ENCODE measurements at regions not wholly inside any gene's neighbourhood (a gene's known extent, or its start where the extent isn't known, plus 50 kb on each side); places are given as distances from the start of the nearest gene placed in this dataset.
A peak's percentile ranks its signal among the peaks of the same experiment; 100 is the strongest.

- peaks cover 0 to 11% of the 10 kb centered on the region in 2 donors for H3K4me1 ChIP-seq (ENCODE audit: control insufficient read depth in 2 of 2, insufficient read depth in 1 of 2, low read depth in 1 of 2, low read length in 2 of 2)
- no peak overlapping the region for H3K4ac ChIP-seq (ENCODE audit: low read length)
- H3K36me3 ChIP-seq (replicated peaks in 1 of 2; ENCODE audit: control insufficient read depth in 2 of 2, insufficient read depth in 2 of 2, low read length in 2 of 2), result no peaks in the 10 kb centered on the region
These were observed 401.7 kb downstream of the TSN start for GRCh38 chr2:122157158-122157557.

GRCh38 chr2:122163617-122164016 lies 408.2 kb downstream of the TSN start:
- no peak overlapping the region for H2AK5ac ChIP-seq (ENCODE audit: low read depth, low read length)
- H3K27ac ChIP-seq (replicated peaks; ENCODE audit: low read length), result no peak overlapping the region
- no peak overlapping the region for H2AFZ ChIP-seq (ENCODE audit: low read length)
- no peak overlapping the region for H2BK120ac ChIP-seq (ENCODE audit: low read depth, low read length)
- no peak overlapping the region for H3K9ac ChIP-seq (ENCODE audit: low read depth, low read length, poor library complexity)
- no peak overlapping the region for H3K18ac ChIP-seq (ENCODE audit: low read length)
- H4K8ac ChIP-seq (ENCODE audit: low read depth, low read length), result no peak overlapping the region
- H3K4me2 ChIP-seq (ENCODE audit: insufficient read depth, low read length, poor library complexity, severe bottlenecking), result no peak overlapping the region
- DNase-seq (ENCODE audit: low spot score), result no peak
- no peak overlapping the region for H3K4ac ChIP-seq (ENCODE audit: low read length)
- H3K9me3 ChIP-seq (replicated peaks in 1 of 2; ENCODE audit: control insufficient read depth in 2 of 2, insufficient read depth in 1 of 2, low read depth in 1 of 2, low read length in 2 of 2), result no peaks in the 10 kb centered on the region
- H2BK15ac ChIP-seq (ENCODE audit: low read length), result no peak overlapping the region
- WGBS, 2 donors (ENCODE audit: extremely low coverage in 2 of 2, insufficient read length in 2 of 2, insufficient replicate concordance in 1 of 2), result no CpG with 5 or more reads among the region's 1 CpG
- H3K79me1 ChIP-seq (ENCODE audit: low read depth, low read length), result no peaks in the 10 kb centered on the region
- H2BK12ac ChIP-seq (ENCODE audit: low read length), result no peak overlapping the region
- no peaks in the 10 kb centered on the region for H3K36me3 ChIP-seq (replicated peaks in 1 of 2; ENCODE audit: control insufficient read depth in 2 of 2, insufficient read depth in 2 of 2, low read length in 2 of 2)
- no peak overlapping the region for H4K91ac ChIP-seq (ENCODE audit: low read depth, low read length, poor library complexity)
- no peak overlapping the region for H3K14ac ChIP-seq (ENCODE audit: low read length)
- no peak overlapping the region for H2BK5ac ChIP-seq (ENCODE audit: low read length)
- no peak overlapping the region for H3K4me3 ChIP-seq (ENCODE audit: low read length in 2 of 2)
- H3K23ac ChIP-seq (ENCODE audit: low read depth, low read length, poor library complexity), result no peak overlapping the region
- peaks cover 0 to 3% of the 10 kb centered on the region in 2 donors for H3K4me1 ChIP-seq (ENCODE audit: control insufficient read depth in 2 of 2, insufficient read depth in 1 of 2, low read depth in 1 of 2, low read length in 2 of 2)
- H3K27me3 ChIP-seq (ENCODE audit: control insufficient read depth in 3 of 3, insufficient read depth in 3 of 3, low read depth in 1 of 3, low read length in 3 of 3), result no peaks in the 10 kb centered on the region

More at GRCh38 chr2:122157158-122157557, 401.7 kb downstream of the TSN start:
- Histone ChIP-seq H3K79me1 (ENCODE audit: low read depth, low read length) (no peaks in the 10 kb centered on the region), H3K4me3 (ENCODE audit: low read length in 2 of 2) (no peak overlapping the region), H3K27me3 (ENCODE audit: control insufficient read depth in 3 of 3, insufficient read depth in 3 of 3, low read depth in 1 of 3, low read length in 3 of 3) (no peaks in the 10 kb centered on the region), H4K8ac (ENCODE audit: low read depth, low read length) (no peak overlapping the region), H3K18ac (ENCODE audit: low read length) (no peak overlapping the region), H4K91ac (ENCODE audit: low read depth, low read length, poor library complexity) (no peak overlapping the region), H2AFZ (ENCODE audit: low read length) (no peak overlapping the region), H2BK12ac (ENCODE audit: low read length) (no peak overlapping the region), H2BK15ac (ENCODE audit: low read length) (no peak overlapping the region), H2BK5ac (ENCODE audit: low read length) (no peak overlapping the region), H2AK5ac (ENCODE audit: low read depth, low read length) (no peak overlapping the region), H3K14ac (ENCODE audit: low read length) (no peak overlapping the region), H3K27ac (replicated peaks; ENCODE audit: low read length) (no peak overlapping the region), H3K4me2 (ENCODE audit: insufficient read depth, low read length, poor library complexity, severe bottlenecking) (no peak overlapping the region), H3K23ac (ENCODE audit: low read depth, low read length, poor library complexity) (no peak overlapping the region), H3K9ac (ENCODE audit: low read depth, low read length, poor library complexity) (no peak overlapping the region), H3K9me3 (replicated peaks in 1 of 2; ENCODE audit: control insufficient read depth in 2 of 2, insufficient read depth in 1 of 2, low read depth in 1 of 2, low read length in 2 of 2) (no peaks in the 10 kb centered on the region), H2BK120ac (ENCODE audit: low read depth, low read length) (no peak overlapping the region)
- WGBS, 2 donors (ENCODE audit: extremely low coverage in 2 of 2, insufficient read length in 2 of 2, insufficient replicate concordance in 1 of 2), result no CpG with 5 or more reads among the region's 10 CpGs
- DNase-seq (ENCODE audit: low spot score), result no peak

DNA sequence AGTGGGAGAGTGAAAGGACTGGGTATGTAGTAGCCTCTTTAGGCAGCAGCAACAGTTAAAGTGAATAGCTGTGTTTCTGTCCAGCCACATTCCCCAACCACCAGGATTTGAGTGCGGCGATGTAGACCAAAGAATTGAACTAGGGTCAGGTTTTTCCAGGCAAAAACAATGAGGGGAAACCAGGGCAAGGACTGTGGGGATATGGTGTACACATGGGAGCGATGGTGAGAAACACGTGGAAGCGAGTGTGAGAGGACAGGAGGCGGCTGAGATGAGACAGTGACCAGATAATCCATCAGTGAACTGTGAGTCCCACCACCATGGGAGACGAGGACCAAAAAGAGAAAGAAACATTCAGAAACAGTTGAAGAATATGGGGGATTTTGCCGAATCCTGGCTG lies 409.5 kb downstream of the TSN start:
- Histone ChIP-seq H3K4me1 (ENCODE audit: control insufficient read depth in 2 of 2, insufficient read depth in 1 of 2, low read depth in 1 of 2, low read length in 2 of 2) (no peaks in the 10 kb centered on the region), H3K4ac (ENCODE audit: low read length) (no peak overlapping the region), H3K18ac (ENCODE audit: low read length) (no peak overlapping the region), H2AFZ (ENCODE audit: low read length) (no peak overlapping the region), H3K4me2 (ENCODE audit: insufficient read depth, low read length, poor library complexity, severe bottlenecking) (no peak overlapping the region), H3K14ac (ENCODE audit: low read length) (peak overlapping the region; percentile 25), H4K91ac (ENCODE audit: low read depth, low read length, poor library complexity) (no peak overlapping the region), H3K27me3 (ENCODE audit: control insufficient read depth in 3 of 3, insufficient read depth in 3 of 3, low read depth in 1 of 3, low read length in 3 of 3) (no peaks in the 10 kb centered on the region), H3K23ac (ENCODE audit: low read depth, low read length, poor library complexity) (no peak overlapping the region), H3K9ac (ENCODE audit: low read depth, low read length, poor library complexity) (no peak overlapping the region), H2BK12ac (ENCODE audit: low read length) (no peak overlapping the region), H2BK5ac (ENCODE audit: low read length) (no peak overlapping the region), H2BK15ac (ENCODE audit: low read length) (no peak overlapping the region), H2BK120ac (ENCODE audit: low read depth, low read length) (no peak overlapping the region), H3K9me3 (replicated peaks in 1 of 2; ENCODE audit: control insufficient read depth in 2 of 2, insufficient read depth in 1 of 2, low read depth in 1 of 2, low read length in 2 of 2) (no peaks in the 10 kb centered on the region), H3K4me3 (ENCODE audit: low read length in 2 of 2) (no peak overlapping the region), H3K79me1 (ENCODE audit: low read depth, low read length) (no peaks in the 10 kb centered on the region), H3K36me3 (replicated peaks in 1 of 2; ENCODE audit: control insufficient read depth in 2 of 2, insufficient read depth in 2 of 2, low read length in 2 of 2) (no peaks in the 10 kb centered on the region), H3K27ac (replicated peaks; ENCODE audit: low read length) (no peak overlapping the region), H2AK5ac (ENCODE audit: low read depth, low read length) (no peak overlapping the region), H4K8ac (ENCODE audit: low read depth, low read length) (no peak overlapping the region)
- WGBS, 2 donors (ENCODE audit: extremely low coverage in 2 of 2, insufficient read length in 2 of 2, insufficient replicate concordance in 1 of 2), result no CpG with 5 or more reads among the region's 8 CpGs
- DNase-seq (ENCODE audit: low spot score), result no peak

- H2AFZ ChIP-seq (ENCODE audit: low read length), result no peak overlapping the region
- no peak overlapping the region for H3K4ac ChIP-seq (ENCODE audit: low read length)
- no peaks in the 10 kb centered on the region for H3K79me1 ChIP-seq (ENCODE audit: low read depth, low read length)
- H3K4me3 ChIP-seq (ENCODE audit: low read length in 2 of 2), result no peak overlapping the region
- H4K91ac ChIP-seq (ENCODE audit: low read depth, low read length, poor library complexity), result no peak overlapping the region
- no peak overlapping the region for H2BK120ac ChIP-seq (ENCODE audit: low read depth, low read length)
- H3K36me3 ChIP-seq (replicated peaks in 1 of 2; ENCODE audit: control insufficient read depth in 2 of 2, insufficient read depth in 2 of 2, low read length in 2 of 2), result no peaks in the 10 kb centered on the region
- no peak overlapping the region for H2BK5ac ChIP-seq (ENCODE audit: low read length)
- H2BK15ac ChIP-seq (ENCODE audit: low read length), result no peak overlapping the region
- H3K27ac ChIP-seq (replicated peaks; ENCODE audit: low read length), result no peak overlapping the region
- H2BK12ac ChIP-seq (ENCODE audit: low read length), result no peak overlapping the region
- no peak overlapping the region for H3K23ac ChIP-seq (ENCODE audit: low read depth, low read length, poor library complexity)
- DNase-seq (ENCODE audit: low spot score), result no peak
- H3K14ac ChIP-seq (ENCODE audit: low read length), result no peak overlapping the region
- no CpG with 5 or more reads among the region's 5 CpGs for WGBS, 2 donors (ENCODE audit: extremely low coverage in 2 of 2, insufficient read length in 2 of 2, insufficient replicate concordance in 1 of 2)
- no peak overlapping the region for H3K4me2 ChIP-seq (ENCODE audit: insufficient read depth, low read length, poor library complexity, severe bottlenecking)
- H3K9ac ChIP-seq (ENCODE audit: low read depth, low read length, poor library complexity), result no peak overlapping the region
- H4K8ac ChIP-seq (ENCODE audit: low read depth, low read length), result no peak overlapping the region
- no peak overlapping the region for H3K18ac ChIP-seq (ENCODE audit: low read length)
- H2AK5ac ChIP-seq (ENCODE audit: low read depth, low read length), result no peak overlapping the region
- no peaks in the 10 kb centered on the region for H3K9me3 ChIP-seq (replicated peaks in 1 of 2; ENCODE audit: control insufficient read depth in 2 of 2, insufficient read depth in 1 of 2, low read depth in 1 of 2, low read length in 2 of 2)
- H3K27me3 ChIP-seq (ENCODE audit: control insufficient read depth in 3 of 3, insufficient read depth in 3 of 3, low read depth in 1 of 3, low read length in 3 of 3), result no peaks in the 10 kb centered on the region
- no peaks in the 10 kb centered on the region for H3K4me1 ChIP-seq (ENCODE audit: control insufficient read depth in 2 of 2, insufficient read depth in 1 of 2, low read depth in 1 of 2, low read length in 2 of 2)
These were observed 411.4 kb downstream of the TSN start for GRCh38 chr2:122166820-122167219.

Measured in neuronal stem cell (in vitro differentiated cells).